Choroid plexus epithelial cell (primary cell): ENCODE measurements at regions not wholly inside any gene's neighbourhood (a gene's known extent, or its start where the extent isn't known, plus 50 kb on each side); places are given as distances from the start of the nearest gene placed in this dataset.
"Not testable (repeated sequence)": the region's sequence is repeated elsewhere in the genome, so short reads cannot be mapped to it uniquely, and the experiment has no call there.

Source experiments
- DNase-seq: peaks from one replicate; pipeline ENCODE4 v3.0.0-alpha.2; 2010; ENCODE audit warnings: low read depth
- H3K4me3 ChIP-seq: 2 replicates; pipeline ENCODE4 v1.5.1; 2011; ENCODE audit warnings: low read depth, mild to moderate bottlenecking, control low read depth, low read length, moderate library complexity
- CTCF ChIP-seq: conservative IDR thresholded peaks from 2 replicates; pipeline ENCODE4 v1.5.1; 2011; ENCODE audit warnings: low read depth, mild to moderate bottlenecking, control low read depth, inconsistent platforms, low read length, moderate library complexity

DNA sequence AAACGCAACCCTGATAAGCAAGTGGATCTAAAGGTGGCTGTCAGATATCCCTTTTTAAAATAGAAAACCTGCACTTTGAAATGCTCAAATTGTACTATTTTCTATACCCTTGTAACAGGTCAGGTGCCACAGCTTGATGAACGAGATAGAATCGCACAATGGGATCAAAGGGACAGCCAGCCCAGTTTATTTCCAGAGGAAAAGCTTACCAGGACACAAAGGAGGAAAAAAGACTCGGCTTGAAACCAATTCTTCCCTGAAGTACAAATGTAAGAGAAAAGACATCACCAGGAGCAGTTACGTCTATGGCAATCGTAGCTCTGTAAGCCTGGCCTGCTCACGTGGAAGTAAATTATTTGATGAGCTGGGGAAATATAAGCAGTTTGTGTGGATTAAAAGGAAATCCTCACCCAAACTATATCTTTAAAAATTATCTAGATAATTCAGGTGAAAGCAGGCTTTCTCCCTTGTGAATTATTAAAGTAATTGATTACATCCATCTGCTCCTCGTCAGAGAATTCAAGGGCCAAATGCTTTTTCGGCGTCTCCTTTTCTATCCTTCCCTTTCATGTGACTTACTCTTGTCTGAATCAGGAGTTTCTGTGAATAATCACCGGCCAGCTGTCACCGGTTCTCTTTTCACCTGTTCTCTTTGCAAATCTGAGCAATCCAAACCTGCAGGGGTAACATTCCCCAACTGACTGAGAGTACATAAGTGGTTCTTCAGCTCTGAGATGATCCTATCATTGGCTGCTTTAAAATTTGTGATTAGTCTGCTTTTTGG lies 339.2 kb upstream of the ONECUT1 start:
- DNase-seq, result no peak
- TF ChIP-seq CTCF, result no peak
- H3K4me3 ChIP-seq, result no peak overlapping the region

GRCh38 chr15:53128652-53129051 lies 338.5 kb upstream of the ONECUT1 start:
- H3K4me3 ChIP-seq, result no peak overlapping the region
- TF ChIP-seq CTCF, result no peak
- no peak for DNase-seq

GRCh38 chr15:53126144-53126543 lies 336.0 kb upstream of the ONECUT1 start:
- no peak for TF ChIP-seq CTCF
- H3K4me3 ChIP-seq, result no peak overlapping the region
- DNase-seq, result no peak

DNA sequence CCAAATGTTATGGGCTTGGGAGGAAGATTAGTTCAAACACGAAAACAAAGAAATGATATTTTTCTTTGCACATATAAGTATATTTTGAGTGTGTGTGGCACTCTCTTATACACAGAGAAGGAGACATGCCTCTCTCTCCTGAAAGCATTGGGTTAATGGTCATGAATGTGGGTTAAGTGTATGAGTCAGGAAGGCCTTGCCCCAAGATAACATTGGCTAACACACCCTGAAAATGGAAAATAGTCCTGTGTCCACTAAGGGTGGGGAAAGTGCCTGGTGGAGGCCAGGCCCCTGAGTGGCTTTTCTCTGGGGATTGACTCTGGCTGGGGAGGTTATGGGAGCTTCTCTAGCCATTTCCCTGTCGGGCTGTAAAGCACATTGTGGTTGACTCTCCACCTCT lies 332.7 kb upstream of the ONECUT1 start:
- no peak for DNase-seq
- H3K4me3 ChIP-seq, result no peak overlapping the region
- TF ChIP-seq CTCF, result no peak

DNA sequence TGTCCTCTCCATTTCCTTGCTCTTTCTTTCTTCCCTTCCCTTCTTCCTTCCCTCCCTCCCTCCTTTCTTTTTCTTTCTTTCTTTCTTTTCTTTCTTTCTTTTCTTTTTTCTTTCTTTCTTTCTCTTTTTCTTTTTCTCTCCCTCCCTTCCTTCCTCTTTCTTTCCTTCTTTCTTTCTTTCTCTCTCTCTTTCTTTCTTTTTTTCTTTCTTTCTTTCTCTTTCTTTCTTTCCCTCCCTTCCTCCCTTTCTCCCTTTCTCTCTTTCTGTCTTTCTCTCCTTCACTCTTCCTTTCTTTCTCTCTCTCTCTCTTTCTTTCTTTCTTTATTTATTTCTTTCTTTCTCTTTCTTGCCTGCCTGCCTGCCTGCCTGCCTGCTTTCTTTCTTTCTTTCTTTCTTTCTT lies 326.8 kb upstream of the ONECUT1 start:
- not testable (repeated sequence) for DNase-seq, H3K4me3 ChIP-seq

DNA sequence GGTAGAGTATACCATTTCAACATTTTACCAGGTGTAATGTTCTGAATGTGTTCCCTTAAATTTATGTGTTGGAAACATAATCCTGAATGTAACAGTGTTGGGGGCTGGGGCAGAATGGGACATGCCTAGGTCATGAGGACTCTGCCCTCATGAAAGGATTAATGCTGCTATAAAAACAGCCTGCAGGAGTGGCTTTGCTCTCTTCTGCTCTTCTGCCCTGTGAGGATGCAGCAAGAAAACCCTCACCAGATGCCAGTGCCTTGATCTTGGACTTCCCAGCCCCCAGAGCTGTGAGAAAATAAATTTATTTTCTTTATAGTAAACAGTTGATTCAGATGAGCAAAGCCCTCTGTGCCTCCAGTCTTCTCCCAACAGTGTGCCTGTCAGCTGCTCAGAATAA lies 326.0 kb upstream of the ONECUT1 start:
- TF ChIP-seq CTCF, result no peak
- no peak overlapping the region for H3K4me3 ChIP-seq
- DNase-seq, result no peak

- DNase-seq, result no peak
- H3K4me3 ChIP-seq, result no peak overlapping the region
- no peak for TF ChIP-seq CTCF
Observed at GRCh38 chr15:53115563-53115962, 325.4 kb upstream of the ONECUT1 start.

DNA sequence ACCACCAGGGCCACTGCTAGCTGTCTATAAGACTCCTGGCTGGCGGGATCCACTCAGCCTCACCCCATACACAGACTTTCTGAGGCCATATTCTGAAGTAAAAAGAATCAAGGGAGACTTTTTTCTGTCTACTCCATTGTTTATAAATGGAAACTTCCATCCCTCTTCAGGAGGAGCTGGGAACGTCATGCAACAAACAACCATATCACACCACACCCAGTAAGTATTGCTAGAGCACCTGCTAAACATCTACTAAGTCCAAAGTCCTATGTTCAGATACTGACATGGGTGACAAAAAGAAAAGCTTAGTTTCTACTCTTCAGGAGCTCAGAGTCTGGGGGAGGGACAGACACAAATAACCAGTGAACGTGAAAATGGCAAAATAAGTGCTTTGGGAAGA lies 324.8 kb upstream of the ONECUT1 start:
- TF ChIP-seq CTCF, result no peak
- H3K4me3 ChIP-seq, result no peak overlapping the region
- no peak for DNase-seq
